Calu3 (cell line): ENCODE measurements at regions not wholly inside any gene's neighbourhood (a gene's known extent, or its start where the extent isn't known, plus 50 kb on each side); places are given as distances from the start of the nearest gene placed in this dataset.

Experiments used
- BruUV-seq: library from RNA; stranded (reverse); fragments of 400-500 nt; replicated peaks from 2 replicates; lab custom pipeline; 2021; lab: Mats Ljungman, UMichigan
- CTCF ChIA-PET: fragments of 300-600 bp; sonication (Branson Sonifier 250); formaldehyde crosslinking; loops from one replicate; lab custom pipeline; 2022; ENCODE audit warnings: antibody characterized with exemption; lab: Charles Lee
- DNase-seq: peaks from one replicate; pipeline ENCODE4 v3.0.0; 2022
- H3K27ac Mint-ChIP-seq: one replicate; pipeline ENCODE4 v1.8.0; 2022; ENCODE audit warnings: mixed read lengths; ENCODE audit not compliant: unreplicated experiment
- H3K27me3 Mint-ChIP-seq: one replicate; pipeline ENCODE4 v1.8.0; 2022; ENCODE audit warnings: mixed read lengths; ENCODE audit not compliant: unreplicated experiment
- H3K36me3 Mint-ChIP-seq: one replicate; pipeline ENCODE4 v1.8.0; 2022; ENCODE audit warnings: mild to moderate bottlenecking, moderate library complexity, mixed read lengths; ENCODE audit not compliant: insufficient read depth, unreplicated experiment
- H3K4me1 Mint-ChIP-seq: one replicate; pipeline ENCODE4 v1.8.0; 2022; ENCODE audit warnings: mild to moderate bottlenecking, low read depth, mixed read lengths; ENCODE audit not compliant: unreplicated experiment
- H3K4me3 Mint-ChIP-seq: one replicate; pipeline ENCODE4 v1.8.0; 2022; ENCODE audit warnings: mild to moderate bottlenecking, low read depth, moderate library complexity, mixed read lengths; ENCODE audit not compliant: unreplicated experiment
- H3K9me3 Mint-ChIP-seq: one replicate; pipeline ENCODE4 v1.8.0; 2022; ENCODE audit warnings: low read depth, mixed read lengths; ENCODE audit not compliant: unreplicated experiment
- intact Hi-C: fragments of 100-400 bp; cut with micrococcal nuclease; formaldehyde crosslinking; loops from one replicate; pipeline ENCODE4 v1.10.0; 2022; ENCODE audit not compliant: unreplicated experiment
- TF ChIP-seq, protein P1 (sequence below): fragments of 200-600 bp; IDR thresholded peaks from one replicate; pipeline ENCODE4 v1.8.0; 2022; ENCODE audit warnings: antibody characterized with exemption; ENCODE audit not compliant: unreplicated experiment

GRCh38 chr2:195318440-195319111, 338.4 kb upstream of the SLC39A10 start:
- intact Hi-C loops = loop anchor here (1.0 to 10.0 kb wide), 6 partner anchors 491 to 1621 kb away; partner anchors contain the start of gene DNAH7

DNA sequence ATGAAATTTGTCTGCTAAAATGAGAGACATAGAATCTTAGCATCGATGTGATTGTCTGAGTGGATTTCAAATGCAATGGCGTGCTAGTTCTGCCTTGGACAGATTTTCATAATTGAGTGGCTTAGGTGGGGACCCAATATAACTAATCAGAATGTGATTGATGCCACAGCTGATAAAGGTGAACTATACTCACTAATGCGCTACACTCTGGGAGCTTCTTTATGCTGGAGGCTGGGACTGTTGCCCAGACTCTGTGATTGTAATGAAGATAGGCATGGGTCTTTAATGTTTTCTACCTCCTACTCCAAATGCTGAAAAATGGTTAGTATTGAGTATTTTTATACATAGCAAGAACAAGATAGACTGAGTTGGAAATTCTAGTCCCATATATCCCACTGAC, 339.5 kb upstream of the SLC39A10 start:
- Mint-ChIP-seq H3K9me3 (no peaks in the 10 kb centered on the region), H3K27ac (no peak overlapping the region), H3K4me3 (no peak overlapping the region), H3K4me1 (peaks cover 20% of the 10 kb centered on the region), H3K36me3 (no peaks in the 10 kb centered on the region), H3K27me3 (no peaks in the 10 kb centered on the region)
- intact Hi-C loops = loop anchor here (5.0 to 10.0 kb wide), 4 partner anchors 490 to 1620 kb away; partner anchors contain the start of gene DNAH7
- no TSS peak for BruUV-seq
- no peak for DNase-seq
- CTCF ChIA-PET = no interaction called here
- TF ChIP-seq, protein P1, sequence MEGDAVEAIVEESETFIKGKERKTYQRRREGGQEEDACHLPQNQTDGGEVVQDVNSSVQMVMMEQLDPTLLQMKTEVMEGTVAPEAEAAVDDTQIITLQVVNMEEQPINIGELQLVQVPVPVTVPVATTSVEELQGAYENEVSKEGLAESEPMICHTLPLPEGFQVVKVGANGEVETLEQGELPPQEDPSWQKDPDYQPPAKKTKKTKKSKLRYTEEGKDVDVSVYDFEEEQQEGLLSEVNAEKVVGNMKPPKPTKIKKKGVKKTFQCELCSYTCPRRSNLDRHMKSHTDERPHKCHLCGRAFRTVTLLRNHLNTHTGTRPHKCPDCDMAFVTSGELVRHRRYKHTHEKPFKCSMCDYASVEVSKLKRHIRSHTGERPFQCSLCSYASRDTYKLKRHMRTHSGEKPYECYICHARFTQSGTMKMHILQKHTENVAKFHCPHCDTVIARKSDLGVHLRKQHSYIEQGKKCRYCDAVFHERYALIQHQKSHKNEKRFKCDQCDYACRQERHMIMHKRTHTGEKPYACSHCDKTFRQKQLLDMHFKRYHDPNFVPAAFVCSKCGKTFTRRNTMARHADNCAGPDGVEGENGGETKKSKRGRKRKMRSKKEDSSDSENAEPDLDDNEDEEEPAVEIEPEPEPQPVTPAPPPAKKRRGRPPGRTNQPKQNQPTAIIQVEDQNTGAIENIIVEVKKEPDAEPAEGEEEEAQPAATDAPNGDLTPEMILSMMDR = no peak

More at GRCh38 chr2:195318440-195319111, 338.4 kb upstream of the SLC39A10 start:
- TF ChIP-seq, protein P1 = peak; percentile 54
- no peaks in the 10 kb centered on the region for H3K36me3 Mint-ChIP-seq
- BruUV-seq = no TSS peak
- no peaks in the 10 kb centered on the region for H3K27me3 Mint-ChIP-seq
- peak; percentile 41 for DNase-seq
- peak overlapping the region; percentile 77 for H3K27ac Mint-ChIP-seq
- CTCF ChIA-PET = interaction anchor here (1.1 kb wide), 1 partner anchor 338 kb away, joined by 4 read pairs; the partner anchor contains the start of gene SLC39A10
- H3K4me1 Mint-ChIP-seq = peaks cover 20% of the 10 kb centered on the region
- H3K9me3 Mint-ChIP-seq = no peaks in the 10 kb centered on the region
- H3K4me3 Mint-ChIP-seq = no peak overlapping the region

DNA sequence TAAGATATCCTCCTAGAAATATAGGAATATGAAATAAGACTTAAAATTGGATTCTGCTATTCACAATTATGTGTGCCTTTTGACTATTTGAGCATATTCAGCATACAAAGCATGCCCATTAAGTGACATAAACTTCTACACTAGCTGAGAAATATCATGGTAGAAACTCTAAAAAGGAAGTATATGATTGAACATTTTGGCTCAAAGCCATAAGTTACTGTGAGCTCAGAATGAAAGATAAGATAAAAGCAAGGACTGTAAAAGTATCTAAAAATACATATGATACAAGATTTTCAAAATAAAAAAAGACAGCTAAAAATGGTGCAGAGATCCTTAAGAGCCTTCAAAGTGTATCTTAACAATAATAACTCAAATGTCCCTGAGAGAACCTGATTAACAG, 340.5 kb upstream of the SLC39A10 start:
- Mint-ChIP-seq H3K27me3 (no peaks in the 10 kb centered on the region), H3K27ac (no peak overlapping the region), H3K9me3 (no peaks in the 10 kb centered on the region), H3K4me3 (no peak overlapping the region), H3K4me1 (peaks cover 20% of the 10 kb centered on the region), H3K36me3 (no peaks in the 10 kb centered on the region)
- TF ChIP-seq, protein P1 = no peak
- intact Hi-C loops = loop anchor here (5.0 to 10.0 kb wide), 4 partner anchors 489 to 1619 kb away; partner anchors contain the start of gene DNAH7
- CTCF ChIA-PET = no interaction called here
- no peak for DNase-seq
- BruUV-seq = no TSS peak

GRCh38 chr2:195313962-195314361, 343.1 kb upstream of the SLC39A10 start:
- Mint-ChIP-seq H3K9me3 (no peaks in the 10 kb centered on the region), H3K4me3 (no peak overlapping the region), H3K4me1 (peaks cover 5% of the 10 kb centered on the region), H3K36me3 (no peaks in the 10 kb centered on the region), H3K27ac (no peak overlapping the region), H3K27me3 (no peaks in the 10 kb centered on the region)
- intact Hi-C loops = loop anchor here (10.0 kb wide), 1 partner anchor 621 kb away; no protein-coding TSS in a partner anchor
- TF ChIP-seq, protein P1 = no peak
- DNase-seq = no peak
- BruUV-seq = no TSS peak
- CTCF ChIA-PET = no interaction called here
